PFSK-1 (cell line): ENCODE measurements at regions not wholly inside any gene's neighbourhood (a gene's known extent, or its start where the extent isn't known, plus 50 kb on each side); places are given as distances from the start of the nearest gene placed in this dataset.

Source experiments
- POLR2AphosphoS5 ChIP-seq: IDR thresholded peaks from 2 replicates; pipeline ENCODE4 v1.6.1; 2012; ENCODE audit warnings: low read depth, mild to moderate bottlenecking, control low read depth, low read length, moderate library complexity
- REST ChIP-seq, 2 experiments: IDR thresholded peaks; 2 replicates each; pipeline versions ENCODE4 v1.6.1 to v1.8.0; 2011 to 2012; ENCODE audit warnings: low read depth in 2 of 2, low read length in 2 of 2, control low read depth in 1 of 2, inconsistent platforms in 1 of 2, mild to moderate bottlenecking in 1 of 2, moderate library complexity in 1 of 2; ENCODE audit not compliant: insufficient read depth in 1 of 2
- TAF1 ChIP-seq: IDR thresholded peaks from 2 replicates; pipeline ENCODE4 v1.6.1; 2012; ENCODE audit warnings: low read length, control low read depth, borderline replicate concordance; ENCODE audit not compliant: insufficient read depth

- TF ChIP-seq POLR2AphosphoS5: no peak
- no peak for TF ChIP-seq REST (IDR thresholded peaks at IDR 0.05; ENCODE audit: insufficient read depth in 1 of 2, low read depth in 2 of 2, low read length in 2 of 2)
- no peak for TF ChIP-seq TAF1
Measured at GRCh38 chr4:124396333-124396732, 316.2 kb downstream of the ANKRD50 start.
